Gastrocnemius medialis (tissue), 4 donors: ENCODE measurements at regions not wholly inside any gene's neighbourhood (a gene's known extent, or its start where the extent isn't known, plus 50 kb on each side); places are given as distances from the start of the nearest gene placed in this dataset.

Experiments
- ATAC-seq, 2 donors: fragments of 150-250 bp; one replicate each; pipeline ENCODE4 v1.9.1; 2016
- DNase-seq, 2 donors: peaks; one replicate each; pipeline ENCODE4 v3.0.0-alpha.2; 2019
- H3K27ac ChIP-seq, 4 donors: fragments of 200-600 bp; sonication (generic); 1 replicate in 1 of 4; 2 replicates in 3 of 4; pipeline ENCODE4 v1.5.1; 2016 to 2018; ENCODE audit warnings: mild to moderate bottlenecking in 2 of 4, moderate library complexity in 1 of 4
- H3K27me3 ChIP-seq, 3 donors: fragments of 200-600 bp; sonication (generic) in 2 of 3; 1 replicate in 1 of 3; 2 replicates in 2 of 3; pipeline versions ENCODE4 v1.5.1 to v1.6.0; 2016 to 2019; ENCODE audit warnings: mild to moderate bottlenecking in 1 of 3, moderate library complexity in 1 of 3
- H3K36me3 ChIP-seq, 2 donors: fragments of 200-600 bp; sonication (generic) in 1 of 2; one replicate each; pipeline ENCODE4 v1.5.1; 2017 to 2018
- H3K4me1 ChIP-seq, 2 donors: fragments of 200-600 bp; sonication (generic) in 1 of 2; one replicate each; pipeline ENCODE4 v1.5.1; 2016 to 2017; ENCODE audit warnings: mild to moderate bottlenecking in 2 of 2
- H3K4me3 ChIP-seq, 4 donors: fragments of 200-600 bp; sonication (generic) in 3 of 4; 1 replicate in 1 of 4; 2 replicates in 3 of 4; pipeline ENCODE4 v1.5.1; 2016 to 2019; ENCODE audit warnings: mild to moderate bottlenecking in 2 of 4
- H3K9me3 ChIP-seq, 3 donors: fragments of 200-600 bp; sonication (generic) in 2 of 3; 1 replicate in 1 of 3; 2 replicates in 2 of 3; pipeline ENCODE4 v1.5.1; 2016 to 2019
- CTCF ChIP-seq, 5 experiments: fragments of 450-650 bp in 3 of 5; fragments of 200-600 bp in 2 of 5; sonication (generic) in 2 of 5; IDR thresholded peaks in 4 of 5; conservative IDR thresholded peaks in 1 of 5; 1 replicate in 4 of 5; 2 replicates in 1 of 5; pipeline ENCODE4 v1.5.1; 2016 to 2019; ENCODE audit warnings: antibody characterized with exemption in 5 of 5, mild to moderate bottlenecking in 3 of 5, moderate library complexity in 3 of 5
- POLR2A ChIP-seq, 2 donors: fragments of 450-650 bp; IDR thresholded peaks; one replicate each; pipeline ENCODE4 v1.6.1; 2017; ENCODE audit warnings: antibody characterized with exemption in 2 of 2, mild to moderate bottlenecking in 2 of 2, moderate library complexity in 2 of 2
- in situ Hi-C, 4 donors: fragments of 200-750 bp; cut with MboI; loops; one replicate each; pipeline versions ENCODE4 v1.15.0 to v1.8.0; 2017; ENCODE audit warnings: low sequenced_read_pairs in 4 of 4
- intact Hi-C: fragments of 100-400 bp; cut with DNase I; formaldehyde crosslinking; loops from one replicate; pipeline ENCODE4 v1.15.1; 2023; ENCODE audit warnings: low total_unique reads

DNA sequence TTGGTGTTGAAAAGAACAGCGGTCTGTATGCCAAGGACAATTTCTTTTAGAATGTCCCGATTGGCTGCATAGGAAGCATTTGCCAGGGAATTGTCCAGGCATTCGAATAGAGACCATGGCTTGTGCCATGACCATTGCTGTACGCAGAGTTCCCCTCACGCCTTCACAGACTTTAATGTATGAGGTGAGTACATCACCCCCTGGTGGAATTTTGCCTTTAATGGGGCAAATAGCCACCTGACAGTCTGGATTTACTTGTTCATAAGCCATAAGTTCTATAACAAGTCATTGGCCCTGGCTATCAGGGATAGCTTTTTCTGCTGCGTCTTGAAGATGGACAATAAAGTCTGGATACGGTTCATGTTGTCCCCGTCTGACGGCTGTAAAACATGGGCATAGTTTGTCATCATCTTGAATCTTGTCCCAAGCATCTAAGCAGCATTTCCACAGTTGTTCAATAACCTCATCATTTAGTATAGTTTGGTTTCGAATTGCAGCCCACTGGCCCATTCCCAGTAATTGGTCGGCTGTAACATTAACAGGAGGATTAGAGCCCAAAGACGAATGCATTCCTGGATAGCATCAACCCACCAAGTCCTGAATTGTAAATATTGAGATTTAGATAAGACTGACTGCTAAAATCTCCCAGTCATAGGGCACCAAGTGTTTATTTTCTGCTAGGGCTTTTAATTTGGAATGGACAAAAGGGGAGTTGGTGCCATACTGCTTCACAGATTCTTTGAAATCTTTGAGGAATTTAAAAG is 67.7 kb upstream of the ARL4D start:
- H3K4me1 ChIP-seq = peaks cover 19 to 21% of the 10 kb centered on the region in 2 donors
- H3K27me3 ChIP-seq = no peaks in the 10 kb centered on the region
- in situ Hi-C loops = no loop called here
- H3K27ac ChIP-seq = no peak overlapping the region
- no peak overlapping the region for H3K4me3 ChIP-seq
- ATAC-seq = no peak
- intact Hi-C loops = no loop called here
- no peak for DNase-seq
- TF ChIP-seq CTCF (IDR thresholded peaks at IDR 0.05 in 4 of 5, conservative IDR thresholded peaks at IDR 0.05 in 1 of 5) (no peak), POLR2A (IDR thresholded peaks at IDR 0.05) (no peak)
- H3K36me3 ChIP-seq = no peaks in the 10 kb centered on the region
- no peaks in the 10 kb centered on the region for H3K9me3 ChIP-seq

GRCh38 chr17:43329183-43329582 is 69.6 kb upstream of the ARL4D start:
- Histone ChIP-seq H3K27ac (no peak overlapping the region), H3K9me3 (no peaks in the 10 kb centered on the region), H3K4me1 (peaks cover 14 to 17% of the 10 kb centered on the region in 2 donors), H3K36me3 (no peaks in the 10 kb centered on the region), H3K27me3 (no peaks in the 10 kb centered on the region), H3K4me3 (no peak overlapping the region)
- DNase-seq = no peak
- TF ChIP-seq CTCF (IDR thresholded peaks at IDR 0.05 in 4 of 5, conservative IDR thresholded peaks at IDR 0.05 in 1 of 5) (no peak), POLR2A (IDR thresholded peaks at IDR 0.05) (no peak)
- no peak for ATAC-seq
- intact Hi-C loops = no loop called here
- in situ Hi-C loops = no loop called here

DNA sequence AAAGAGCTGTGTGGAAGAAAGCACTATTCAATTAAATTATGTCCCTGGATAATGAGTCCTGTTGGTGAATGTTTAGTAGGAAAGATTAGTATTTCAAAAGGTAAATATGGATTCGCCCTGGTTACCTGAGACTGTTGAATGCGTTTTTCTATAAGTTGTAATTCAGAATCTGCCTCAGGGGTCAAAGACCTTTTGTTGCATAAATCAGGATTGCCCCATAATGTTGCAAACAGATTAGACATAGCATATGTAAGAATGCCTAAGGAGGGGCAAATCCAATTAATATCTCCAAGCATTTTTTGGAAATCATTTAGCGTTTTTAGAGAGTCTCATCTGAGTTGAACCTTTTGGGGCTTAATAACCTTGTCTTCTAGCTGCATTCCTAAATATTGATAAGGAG is 70.1 kb upstream of the ARL4D start:
- Histone ChIP-seq H3K9me3 (no peaks in the 10 kb centered on the region), H3K4me3 (no peak overlapping the region), H3K27me3 (no peaks in the 10 kb centered on the region), H3K27ac (no peak overlapping the region), H3K4me1 (peaks cover 10 to 13% of the 10 kb centered on the region in 2 donors), H3K36me3 (no peaks in the 10 kb centered on the region)
- ATAC-seq = no peak
- intact Hi-C loops = no loop called here
- DNase-seq = no peak
- no peak for TF ChIP-seq CTCF (IDR thresholded peaks at IDR 0.05 in 4 of 5, conservative IDR thresholded peaks at IDR 0.05 in 1 of 5)
- TF ChIP-seq POLR2A (IDR thresholded peaks at IDR 0.05) = no peak
- in situ Hi-C loops = no loop called here

GRCh38 chr17:43327834-43328420 is 70.9 kb upstream of the ARL4D start:
- Histone ChIP-seq H3K9me3 (no peaks in the 10 kb centered on the region), H3K4me1 (peaks cover 9 to 10% of the 10 kb centered on the region in 2 donors), H3K27me3 (no peaks in the 10 kb centered on the region), H3K4me3 (no peak overlapping the region), H3K27ac (no peak overlapping the region), H3K36me3 (no peaks in the 10 kb centered on the region)
- intact Hi-C loops (no loop called here), in situ Hi-C loops (no loop called here)
- ATAC-seq (peak in 1 of 2 donors; percentile 41), DNase-seq (no peak)
- TF ChIP-seq POLR2A (IDR thresholded peaks at IDR 0.05) = no peak
- TF ChIP-seq CTCF (IDR thresholded peaks at IDR 0.05 in 4 of 5, conservative IDR thresholded peaks at IDR 0.05 in 1 of 5) = no peak
